Heart right ventricle (tissue), 16 donors: ENCODE measurements at regions not wholly inside any gene's neighbourhood (a gene's known extent, or its start where the extent isn't known, plus 50 kb on each side); places are given as distances from the start of the nearest gene placed in this dataset.

ENCODE experiments used
- ATAC-seq, 8 donors: fragments of 200-7000 bp; cut with Tn5 transposase; one replicate each; pipeline ENCODE4 v1.9.1; 2020; ENCODE audit warnings: mild to moderate bottlenecking in 8 of 8, moderate library complexity in 8 of 8, moderate number of reproducible peaks in 1 of 8
- DNase-seq, 2 donors: peaks; one replicate each; pipeline ENCODE4 v3.0.0-alpha.2; 2020
- H3K27ac ChIP-seq, 10 donors: fragments of 200-600 bp; sonication (generic) in 2 of 10; one replicate each; pipeline versions ENCODE4 v1.5.0 to v1.8.0; 2020 to 2022; ENCODE audit warnings: mild to moderate bottlenecking in 3 of 10
- H3K27me3 ChIP-seq, 7 donors: fragments of 200-600 bp; one replicate each; pipeline ENCODE4 v1.8.0; 2021 to 2022; ENCODE audit warnings: mild to moderate bottlenecking in 2 of 7
- H3K36me3 ChIP-seq, 9 donors: fragments of 200-600 bp; sonication (generic) in 1 of 9; one replicate each; pipeline versions ENCODE4 v1.5.0 to v1.8.0; 2020 to 2022; ENCODE audit warnings: mild to moderate bottlenecking in 2 of 9
- H3K4me1 ChIP-seq, 9 donors: fragments of 200-600 bp; sonication (generic) in 1 of 9; one replicate each; pipeline versions ENCODE4 v1.5.0 to v1.8.0; 2020 to 2022; ENCODE audit warnings: mild to moderate bottlenecking in 4 of 9
- H3K4me3 ChIP-seq, 10 donors: fragments of 200-600 bp; sonication (generic) in 2 of 10; one replicate each; pipeline versions ENCODE4 v1.5.0 to v1.8.0; 2020 to 2022; ENCODE audit warnings: mild to moderate bottlenecking in 7 of 10, moderate library complexity in 2 of 10
- H3K9me3 ChIP-seq, 11 donors: fragments of 200-600 bp in 10 of 11; sonication (generic) in 2 of 11; one replicate each; pipeline versions ENCODE4 v1.5.0 to v1.8.0; 2013 to 2022; ENCODE audit warnings: mild to moderate bottlenecking in 2 of 11, control low read depth in 1 of 11, moderate library complexity in 1 of 11
- CTCF ChIP-seq, 9 donors: fragments of 200-600 bp; sonication (generic) in 2 of 9; IDR thresholded peaks; one replicate each; pipeline versions ENCODE4 v1.5.0 to v1.8.0; 2021 to 2022; ENCODE audit warnings: antibody characterized with exemption in 9 of 9, mild to moderate bottlenecking in 5 of 9, moderate library complexity in 1 of 9
- WGBS, 2 donors: extraction: QIAGEN DNeasy Blood & Tissue Kit; methylation state at CpG; one replicate each; pipeline ENCODE4 v1.1.7; 2013; ENCODE audit warnings: inconsistent platforms in 1 of 2; 5-methylcytosine and 5-hydroxymethylcytosine counted together
- intact Hi-C, 10 donors: fragments of 100-400 bp; cut with DNase I; formaldehyde crosslinking; loops; one replicate each; pipeline versions ENCODE4 v1.11.1 to v1.14.2; 2022
- donor health status: Arrhythmogenic right ventricular cardiomyopathy.
- donor health status: ischemic (EF 13 %, LVEDD 7.1; RV severe dilation, severe dysfunction).
- donor health status: healthy with polysubstance abuse.
- donor health status: DM: no; HTN: yes; CAD: no.
- donor health status: DM: no; HTN: no; CAD: no.
- donor health status: ischemic (EF 25% LVEDD 6.9; RV normal size, moderate dysfunction).
- donor health status: ischemic (EF 25% LVEDD 5.7; RV mildly dilated, moderate dysfunction).
- donor health status: healthy.
- donor health status: DM: yes; HTN: yes; CAD: no.
- donor health status: Ischemic cardiomyopathy.
- donor health status: ischemic (EF 35%, LVEDD 5.7; RV mildly dilated, moderate dysfunction).
- donor health status: nonischemic (EF 11% LVEDD 7.7; RV severe dilation, severe dysfunction).
- donor health status: DM: yes; HTN: yes; CAD: no.
- donor health status: PGD.
- donor health status: ischemic (EF 29% LVEDD 5.4; RV normal size, mild dysfunction).
- donor health status: nonischemic (EF 23%, LVEDD 6.1; RV moderate dilation, normal function).

- H3K4me3 ChIP-seq = no peak overlapping the region
- peaks cover 0 to 8% (median 0%) of the 10 kb centered on the region in 9 donors for H3K4me1 ChIP-seq
- no peaks in the 10 kb centered on the region for H3K27me3 ChIP-seq
- H3K27ac ChIP-seq = no peak overlapping the region
- peak; percentile 43 to 51 for DNase-seq
- TF ChIP-seq CTCF (IDR thresholded peaks at IDR 0.05) = no peak
- H3K9me3 ChIP-seq = no peaks in the 10 kb centered on the region
- 40 to 50% methylated on average over 7 of the region's 7 CpGs for WGBS, 2 donors
- intact Hi-C loops = no loop called here
- H3K36me3 ChIP-seq = no peaks in the 10 kb centered on the region
- ATAC-seq = peak; percentile 67 to 99 (median 88)
These were observed 612.1 kb upstream of the NR2F2 start for GRCh38 chr15:95718441-95718840.

GRCh38 chr15:95724908-95725633 lies 605.4 kb upstream of the NR2F2 start:
- H3K4me3 ChIP-seq = no peak overlapping the region
- no peaks in the 10 kb centered on the region for H3K9me3 ChIP-seq
- ATAC-seq (no peak), DNase-seq (no peak)
- no peak for TF ChIP-seq CTCF (IDR thresholded peaks at IDR 0.05)
- no peak overlapping the region for H3K27ac ChIP-seq
- H3K27me3 ChIP-seq = no peaks in the 10 kb centered on the region
- intact Hi-C loops = loop anchor here in 1 of 10 donors (5.0 kb wide), 1 partner anchor 47 kb away; no protein-coding TSS in a partner anchor
- H3K36me3 ChIP-seq = no peaks in the 10 kb centered on the region
- 89 to 95% methylated on average over 3 of the region's 3 CpGs for WGBS, 2 donors
- H3K4me1 ChIP-seq = no peaks in the 10 kb centered on the region

- 90 to 96% methylated on average over 4 of the region's 4 CpGs for WGBS, 2 donors
- intact Hi-C loops = no loop called here
- ATAC-seq = no peak
- H3K4me3 ChIP-seq = no peak overlapping the region
- no peaks in the 10 kb centered on the region for H3K27me3 ChIP-seq
- no peaks in the 10 kb centered on the region for H3K36me3 ChIP-seq
- H3K27ac ChIP-seq = no peak overlapping the region
- no peak for TF ChIP-seq CTCF (IDR thresholded peaks at IDR 0.05)
- no peak for DNase-seq
- H3K4me1 ChIP-seq = no peaks in the 10 kb centered on the region
- H3K9me3 ChIP-seq = no peaks in the 10 kb centered on the region
These were observed 603.6 kb upstream of the NR2F2 start for GRCh38 chr15:95726891-95727290.

- intact Hi-C loops = no loop called here
- H3K4me3 ChIP-seq = no peak overlapping the region
- no peak for TF ChIP-seq CTCF (IDR thresholded peaks at IDR 0.05)
- no peaks in the 10 kb centered on the region for H3K36me3 ChIP-seq
- no peak overlapping the region for H3K27ac ChIP-seq
- DNase-seq = no peak
- H3K27me3 ChIP-seq = no peaks in the 10 kb centered on the region
- peaks cover 0 to 12% (median 0%) of the 10 kb centered on the region in 9 donors for H3K4me1 ChIP-seq
- ATAC-seq = no peak
- WGBS, 2 donors = 59 to 60% methylated on average over 3 of the region's 3 CpGs
- H3K9me3 ChIP-seq = no peaks in the 10 kb centered on the region
These were observed 596.6 kb upstream of the NR2F2 start for GRCh38 chr15:95733931-95734330.
